Thyroid gland (tissue), 4 donors: ENCODE measurements at regions not wholly inside any gene's neighbourhood (a gene's known extent, or its start where the extent isn't known, plus 50 kb on each side); places are given as distances from the start of the nearest gene placed in this dataset.

Experiments
- CTCF ChIP-seq, 6 experiments: fragments of 200-600 bp in 3 of 6; fragments of 450-650 bp in 3 of 6; sonication (generic) in 3 of 6; IDR thresholded peaks; one replicate each; pipeline ENCODE4 v1.5.1; 2016 to 2019; ENCODE audit warnings: antibody characterized with exemption in 6 of 6, mild to moderate bottlenecking in 2 of 6, inconsistent platforms in 1 of 6, moderate library complexity in 1 of 6
- POLR2A ChIP-seq, 2 donors: fragments of 450-650 bp; IDR thresholded peaks; one replicate each; pipeline ENCODE4 v1.6.1; 2017; ENCODE audit warnings: antibody characterized with exemption in 2 of 2, mild to moderate bottlenecking in 2 of 2, moderate library complexity in 1 of 2

GRCh38 chr5:56569566-56569965 is 245.8 kb upstream of the MAP3K1 start:
- TF ChIP-seq CTCF (IDR thresholded peaks at IDR 0.05): no peak
- no peak for TF ChIP-seq POLR2A (IDR thresholded peaks at IDR 0.05)
